C4-2B (cell line): ENCODE measurements at regions not wholly inside any gene's neighbourhood (a gene's known extent, or its start where the extent isn't known, plus 50 kb on each side); places are given as distances from the start of the nearest gene placed in this dataset.

Source experiments
- CTCF ChIP-seq: fragments of 450-650 bp; conservative IDR thresholded peaks from 2 replicates; pipeline ENCODE4 v1.5.1; 2017; ENCODE audit warnings: mild to moderate bottlenecking
- ZFX ChIP-seq: fragments of 450-650 bp; IDR thresholded peaks from 2 replicates; pipeline ENCODE4 v1.6.1; 2017

GRCh38 chr20:10805764-10806163 lies 132.0 kb upstream of the JAG1 start:
- TF ChIP-seq CTCF, result no peak
- TF ChIP-seq ZFX, result no peak
